ENCODE measurements at regions not wholly inside any gene's neighbourhood (a gene's known extent, or its start where the extent isn't known, plus 50 kb on each side); places are given as distances from the start of the nearest gene placed in this dataset.

DNA sequence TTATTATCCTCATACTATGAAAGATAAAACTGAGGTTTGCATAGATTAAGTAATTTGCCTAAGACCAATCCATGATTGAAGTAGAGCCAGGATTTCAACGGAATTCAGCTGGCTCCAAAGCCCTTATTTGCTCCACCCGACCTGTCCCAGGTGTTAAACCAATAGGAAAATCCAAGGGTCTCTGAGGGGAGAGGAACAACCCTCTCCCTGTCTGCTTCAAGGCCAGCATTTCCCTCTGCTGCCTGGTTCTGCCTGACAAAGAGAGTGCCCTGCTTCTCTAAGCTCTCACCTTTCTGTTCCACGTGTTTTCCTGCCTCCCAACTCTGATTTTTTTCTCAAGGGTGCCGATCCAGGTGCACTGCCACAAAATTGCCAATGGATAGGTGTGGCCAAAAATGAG, 127.4 kb downstream of the UBE2U start:
- TF ChIP-seq YY1 (IDR thresholded peaks at IDR 0.05; ENCODE audit: insufficient read depth, insufficient read length), result no peak
- no peak for TF ChIP-seq ZNF274 (IDR thresholded peaks at IDR 0.05; ENCODE audit: low read depth, low read length)
